PC-3 (cell line): ENCODE measurements at regions not wholly inside any gene's neighbourhood (a gene's known extent, or its start where the extent isn't known, plus 50 kb on each side); places are given as distances from the start of the nearest gene placed in this dataset.

Experiments
- ATAC-seq: fragments of 200-7000 bp; cut with Tn5 transposase; 2 replicates; pipeline ENCODE4 v1.9.1; 2020; ENCODE audit warnings: mild to moderate bottlenecking, moderate library complexity
- BruUV-seq: library from RNA; stranded (reverse); fragments of 400-500 nt; replicated peaks from 2 replicates; lab custom pipeline; 2021; lab: Mats Ljungman, UMichigan
- CTCF ChIA-PET: fragments of 300-600 bp; sonication (Branson Sonifier 250); formaldehyde crosslinking; loops from one replicate; lab custom pipeline; 2022; ENCODE audit warnings: antibody characterized with exemption; lab: Charles Lee
- POLR2A ChIA-PET: fragments of 300-600 bp; sonication (Branson Sonifier 250); formaldehyde crosslinking; loops from one replicate; lab custom pipeline; 2022; ENCODE audit warnings: antibody characterized with exemption; ENCODE audit not compliant: unreplicated experiment; lab: Charles Lee
- DNase-seq: peaks from one replicate; pipeline ENCODE4 v3.0.0-alpha.2; 2015
- H2AFZ ChIP-seq: fragments of 300-600 bp; sonication (generic); 2 replicates; pipeline ENCODE4 v1.6.0; 2016; ENCODE audit warnings: antibody characterized with exemption, low read length
- H3F3A ChIP-seq: fragments of 300-600 bp; sonication (generic); one replicate; pipeline ENCODE4 v1.6.0; 2017; ENCODE audit warnings: antibody characterized with exemption, low read length, control low read depth, mild to moderate bottlenecking; ENCODE audit not compliant: unreplicated experiment
- H3K27ac ChIP-seq: fragments of 300-600 bp; sonication (generic); 2 replicates; pipeline ENCODE4 v1.5.1; 2016; ENCODE audit warnings: mild to moderate bottlenecking, low read length
- H3K27me3 ChIP-seq: fragments of 300-600 bp; sonication (generic); 2 replicates; pipeline ENCODE4 v1.6.1; 2016; ENCODE audit warnings: low read length, mixed read lengths
- H3K36me3 ChIP-seq: fragments of 300-600 bp; sonication (generic); 2 replicates; pipeline ENCODE4 v1.6.1; 2016; ENCODE audit warnings: low read depth, mixed run types, low read length, mixed read lengths
- H3K4me1 ChIP-seq: fragments of 300-600 bp; sonication (generic); 2 replicates; pipeline ENCODE4 v1.5.1; 2016; ENCODE audit warnings: low read length; ENCODE audit not compliant: insufficient read depth
- H3K4me2 ChIP-seq: fragments of 300-600 bp; sonication (generic); 2 replicates; pipeline ENCODE4 v1.6.0; 2016; ENCODE audit warnings: low read length
- H3K4me3 ChIP-seq: fragments of 300-600 bp; sonication (generic); 2 replicates; pipeline ENCODE4 v1.5.1; 2016; ENCODE audit warnings: mild to moderate bottlenecking, low read length, mixed read lengths
- H3K79me2 ChIP-seq: fragments of 300-600 bp; sonication (generic); 2 replicates; pipeline ENCODE4 v1.6.1; 2017; ENCODE audit warnings: low read length, mixed read lengths
- H3K9ac ChIP-seq: fragments of 300-600 bp; sonication (generic); 2 replicates; pipeline ENCODE4 v1.6.0; 2016; ENCODE audit warnings: mild to moderate bottlenecking, low read length
- H3K9me2 ChIP-seq: fragments of 300-600 bp; sonication (generic); replicated peaks from 2 replicates; pipeline ENCODE4 v1.6.1; 2016; ENCODE audit warnings: mixed run types, low read length, mixed read lengths
- H3K9me3 ChIP-seq: fragments of 300-600 bp; sonication (generic); 2 replicates; pipeline ENCODE4 v1.6.1; 2016; ENCODE audit warnings: low read length, mixed read lengths
- H4K20me1 ChIP-seq: fragments of 300-600 bp; sonication (generic); 2 replicates; pipeline ENCODE4 v1.6.1; 2016; ENCODE audit warnings: low read length, mixed read lengths
- CTCF ChIP-seq: fragments of 300-600 bp; sonication (generic); conservative IDR thresholded peaks from 2 replicates; pipeline ENCODE4 v1.5.1; 2017; ENCODE audit warnings: antibody characterized with exemption, low read depth, mild to moderate bottlenecking, low read length
- EZH2 ChIP-seq: fragments of 300-600 bp; sonication (generic); IDR thresholded peaks from one replicate; pipeline ENCODE4 v1.6.1; 2017; ENCODE audit warnings: antibody characterized with exemption, mild to moderate bottlenecking, low read length; ENCODE audit not compliant: unreplicated experiment
- EZH2phosphoT487 ChIP-seq: fragments of 300-600 bp; sonication (generic); IDR thresholded peaks from 2 replicates; pipeline ENCODE4 v1.6.1; 2018; ENCODE audit warnings: mild to moderate bottlenecking, antibody characterized with exemption, low read length, borderline replicate concordance
- intact Hi-C: fragments of 100-400 bp; cut with micrococcal nuclease; formaldehyde crosslinking; loops from 2 replicates; pipeline ENCODE4 v1.9.0; 2023

- intact Hi-C loops = no loop called here
- Histone ChIP-seq H4K20me1 (no peaks in the 10 kb centered on the region), H3K4me1 (no peaks in the 10 kb centered on the region), H3K27me3 (peaks cover 95% of the 10 kb centered on the region), H3K36me3 (no peaks in the 10 kb centered on the region), H3K9me2 (no peaks in the 10 kb centered on the region), H3F3A (no peaks in the 10 kb centered on the region), H3K4me3 (no peak overlapping the region), H3K4me2 (no peak overlapping the region), H2AFZ (no peak overlapping the region), H3K9me3 (no peaks in the 10 kb centered on the region), H3K79me2 (no peaks in the 10 kb centered on the region), H3K9ac (no peak overlapping the region), H3K27ac (no peak overlapping the region)
- ATAC-seq = no peak
- ChIA-PET POLR2A (no interaction called here), CTCF (no interaction called here)
- BruUV-seq = no TSS peak
- no peak for TF ChIP-seq EZH2
- no peak for TF ChIP-seq CTCF
- TF ChIP-seq EZH2phosphoT487 = no peak
- no peak for DNase-seq
Measured at GRCh38 chr5:174191850-174192655, 146.5 kb downstream of the NSG2 start.

- TF ChIP-seq CTCF (no peak), EZH2 (no peak), EZH2phosphoT487 (no peak)
- Histone ChIP-seq H4K20me1 (no peaks in the 10 kb centered on the region), H3K9me3 (no peaks in the 10 kb centered on the region), H3K4me2 (no peak overlapping the region), H2AFZ (no peak overlapping the region), H3K27me3 (peaks cover 95% of the 10 kb centered on the region), H3K4me3 (no peak overlapping the region), H3K9ac (no peak overlapping the region), H3K79me2 (no peaks in the 10 kb centered on the region), H3K4me1 (no peaks in the 10 kb centered on the region), H3K36me3 (no peaks in the 10 kb centered on the region), H3K9me2 (no peaks in the 10 kb centered on the region), H3F3A (no peaks in the 10 kb centered on the region), H3K27ac (no peak overlapping the region)
- POLR2A ChIA-PET = no interaction called here
- intact Hi-C loops = no loop called here
- ATAC-seq (no peak), DNase-seq (no peak)
- no TSS peak for BruUV-seq
- CTCF ChIA-PET = no interaction called here
Measured at GRCh38 chr5:174192901-174193300, 147.4 kb downstream of the NSG2 start.

GRCh38 chr5:174195517-174195916 is 150.0 kb downstream of the NSG2 start:
- H2AFZ ChIP-seq = no peak overlapping the region
- no peaks in the 10 kb centered on the region for H3K9me2 ChIP-seq
- ChIA-PET CTCF (no interaction called here), POLR2A (no interaction called here)
- no peaks in the 10 kb centered on the region for H3K9me3 ChIP-seq
- no peak overlapping the region for H3K4me3 ChIP-seq
- TF ChIP-seq EZH2 (no peak), CTCF (no peak), EZH2phosphoT487 (no peak)
- no peaks in the 10 kb centered on the region for H3K4me1 ChIP-seq
- ATAC-seq (no peak), DNase-seq (no peak)
- H3K4me2 ChIP-seq = no peak overlapping the region
- no peaks in the 10 kb centered on the region for H4K20me1 ChIP-seq
- BruUV-seq = no TSS peak
- no peak overlapping the region for H3K9ac ChIP-seq
- H3K27ac ChIP-seq = no peak overlapping the region
- no peaks in the 10 kb centered on the region for H3K36me3 ChIP-seq
- intact Hi-C loops = no loop called here
- no peaks in the 10 kb centered on the region for H3K79me2 ChIP-seq
- H3K27me3 ChIP-seq = peaks cover 84% of the 10 kb centered on the region
- H3F3A ChIP-seq = no peaks in the 10 kb centered on the region
